H9 (cell line): ENCODE measurements at regions not wholly inside any gene's neighbourhood (a gene's known extent, or its start where the extent isn't known, plus 50 kb on each side); places are given as distances from the start of the nearest gene placed in this dataset.

Experiments
- DNase-seq: peaks from one replicate; pipeline ENCODE4 v3.0.0-alpha.2; 2017
- H2AFZ ChIP-seq: one replicate; pipeline ENCODE4 v1.6.1; 2013; ENCODE audit warnings: mild to moderate bottlenecking, low read length, control low read depth, moderate library complexity
- H2AK5ac ChIP-seq: 2 replicates; pipeline ENCODE4 v1.6.1; 2013; ENCODE audit warnings: low read length, control low read depth, mixed read lengths; ENCODE audit not compliant: insufficient read length
- H2BK120ac ChIP-seq: one replicate; pipeline ENCODE4 v1.6.1; 2013; ENCODE audit warnings: low read depth, mild to moderate bottlenecking, low read length, control low read depth, inconsistent platforms; ENCODE audit not compliant: poor library complexity, severe bottlenecking
- H2BK12ac ChIP-seq: 2 replicates; pipeline ENCODE4 v1.6.1; 2013; ENCODE audit warnings: low read length, control low read depth, mixed read lengths, low read depth; ENCODE audit not compliant: insufficient read length
- H2BK15ac ChIP-seq: 2 replicates; pipeline ENCODE4 v1.6.1; 2013; ENCODE audit warnings: low read depth, low read length, control low read depth
- H2BK20ac ChIP-seq: one replicate; pipeline ENCODE4 v1.6.1; 2013; ENCODE audit warnings: low read depth, mild to moderate bottlenecking, low read length, control low read depth, inconsistent platforms; ENCODE audit not compliant: poor library complexity, severe bottlenecking
- H2BK5ac ChIP-seq: 2 replicates; pipeline ENCODE4 v1.6.1; 2013; ENCODE audit warnings: low read length, control low read depth, mixed read lengths; ENCODE audit not compliant: insufficient read length
- H3K14ac ChIP-seq: 2 replicates; pipeline ENCODE4 v1.6.1; 2013; ENCODE audit warnings: low read length, control low read depth; ENCODE audit not compliant: insufficient read depth
- H3K18ac ChIP-seq: 2 replicates; pipeline ENCODE4 v1.6.1; 2013; ENCODE audit warnings: low read depth, mild to moderate bottlenecking, mixed read lengths, low read length, control low read depth; ENCODE audit not compliant: insufficient read length
- H3K23ac ChIP-seq: 2 replicates; pipeline ENCODE4 v1.6.1; 2013; ENCODE audit warnings: low read length, control low read depth, mixed read lengths, low read depth; ENCODE audit not compliant: insufficient read length
- H3K23me2 ChIP-seq: 2 replicates; pipeline ENCODE4 v1.6.1; 2013; ENCODE audit warnings: low read depth, mild to moderate bottlenecking, mixed read lengths, low read length, control low read depth; ENCODE audit not compliant: insufficient read length, poor library complexity, severe bottlenecking
- H3K27ac ChIP-seq: 2 replicates; pipeline ENCODE4 v1.5.1; 2013; ENCODE audit warnings: low read length, control low read depth, mixed read lengths, low read depth; ENCODE audit not compliant: insufficient read length
- H3K27me3 ChIP-seq: 2 replicates; pipeline ENCODE4 v1.6.1; 2013; ENCODE audit warnings: low read length, control low read depth, inconsistent platforms; ENCODE audit not compliant: insufficient read depth
- H3K4ac ChIP-seq: 2 replicates; pipeline ENCODE4 v1.6.1; 2013; ENCODE audit warnings: low read depth, mild to moderate bottlenecking, control low read depth, inconsistent platforms, low read length, moderate library complexity
- H3K4me1 ChIP-seq: 2 replicates; pipeline ENCODE4 v1.6.1; 2013; ENCODE audit warnings: low read length, control low read depth, inconsistent platforms; ENCODE audit not compliant: insufficient read depth
- H3K4me2 ChIP-seq: 2 replicates; pipeline ENCODE4 v1.6.1; 2013; ENCODE audit warnings: low read length, control low read depth, mixed read lengths; ENCODE audit not compliant: insufficient read length, insufficient read depth
- H3K56ac ChIP-seq: 2 replicates; pipeline ENCODE4 v1.6.1; 2013; ENCODE audit warnings: low read depth, mild to moderate bottlenecking, mixed read lengths, low read length, control low read depth; ENCODE audit not compliant: insufficient read length
- H3K79me1 ChIP-seq: 2 replicates; pipeline ENCODE4 v1.6.1; 2013; ENCODE audit warnings: low read depth, mild to moderate bottlenecking, moderate library complexity, low read length, control low read depth, inconsistent platforms; ENCODE audit not compliant: insufficient read depth, poor library complexity, severe bottlenecking
- H3K79me2 ChIP-seq: 2 replicates; pipeline ENCODE4 v1.6.1; 2013; ENCODE audit warnings: low read length, control low read depth, inconsistent platforms; ENCODE audit not compliant: insufficient read depth
- H3K9ac ChIP-seq: 2 replicates; pipeline ENCODE4 v1.6.1; 2013; ENCODE audit warnings: low read length, control low read depth, mixed read lengths; ENCODE audit not compliant: insufficient read length; ENCODE audit errors: extremely low read depth
- H3K9me3 ChIP-seq: one replicate; pipeline ENCODE4 v1.6.1; 2013; ENCODE audit warnings: low read depth, low read length, inconsistent platforms; ENCODE audit not compliant: control insufficient read depth
- H3T11ph ChIP-seq: one replicate; pipeline ENCODE4 v1.6.1; 2013; ENCODE audit warnings: mild to moderate bottlenecking, low read length, control low read depth, inconsistent platforms
- H4K20me1 ChIP-seq: one replicate; pipeline ENCODE4 v1.6.1; 2013; ENCODE audit not compliant: control insufficient read depth, insufficient read length, insufficient read depth
- H4K5ac ChIP-seq: 2 replicates; pipeline ENCODE4 v1.6.1; 2013; ENCODE audit warnings: low read depth, mild to moderate bottlenecking, mixed read lengths, low read length, control low read depth; ENCODE audit not compliant: insufficient read length
- H4K8ac ChIP-seq: replicated peaks from 2 replicates; pipeline ENCODE4 v1.6.1; 2013; ENCODE audit warnings: low read length, control low read depth, mixed read lengths, low read depth; ENCODE audit not compliant: insufficient read length
- H4K91ac ChIP-seq: 2 replicates; pipeline ENCODE4 v1.6.1; 2013; ENCODE audit warnings: low read depth, mild to moderate bottlenecking, moderate library complexity, mixed read lengths, low read length, control low read depth; ENCODE audit not compliant: insufficient read length
- H3K27ac Mint-ChIP-seq, 3 experiments: 2 replicates in 2 of 3; 3 replicates in 1 of 3; pipeline ENCODE4 v1.8.0; 2020 to 2021; ENCODE audit warnings: mixed read lengths in 3 of 3, mild to moderate bottlenecking in 1 of 3, moderate library complexity in 1 of 3
- H3K27me3 Mint-ChIP-seq: 2 replicates; pipeline ENCODE4 v1.8.0; 2021; ENCODE audit warnings: low read depth, mild to moderate bottlenecking, moderate library complexity, mixed read lengths
- H3K36me3 Mint-ChIP-seq, 3 experiments: 2 replicates in 2 of 3; 3 replicates in 1 of 3; pipeline ENCODE4 v1.8.0; 2020 to 2021; ENCODE audit warnings: low read depth in 3 of 3, mixed read lengths in 3 of 3; ENCODE audit not compliant: insufficient read depth in 1 of 3
- H3K4me1 Mint-ChIP-seq, 2 experiments: 2 replicates each; pipeline ENCODE4 v1.8.0; 2020; ENCODE audit warnings: mixed read lengths in 2 of 2
- H3K4me3 Mint-ChIP-seq, 2 experiments: 2 replicates in 1 of 2; 3 replicates in 1 of 2; pipeline ENCODE4 v1.8.0; 2020 to 2021; ENCODE audit warnings: mild to moderate bottlenecking in 2 of 2, mixed read lengths in 2 of 2, moderate library complexity in 1 of 2
- H3K9me3 Mint-ChIP-seq, 2 experiments: 2 replicates in 1 of 2; 3 replicates in 1 of 2; pipeline ENCODE4 v1.8.0; 2020; ENCODE audit warnings: mild to moderate bottlenecking in 2 of 2, mixed read lengths in 2 of 2, moderate library complexity in 1 of 2
- WGBS: extraction: QIAGEN DNeasy Blood & Tissue Kit; methylation state at CpG from one replicate; pipeline ENCODE4 v1.1.7; 2013; ENCODE audit warnings: missing lambda C conversion rate, low lambda C conversion rate, mixed read lengths; ENCODE audit not compliant: insufficient read length; ENCODE audit errors: extremely low coverage; 5-methylcytosine and 5-hydroxymethylcytosine counted together
- TF ChIP-seq, protein P1 (sequence below): fragments of 200-600 bp; sonication (generic); conservative IDR thresholded peaks from 3 replicates; pipeline ENCODE4 v1.8.0; 2021; ENCODE audit warnings: antibody characterized with exemption, mild to moderate bottlenecking

DNA sequence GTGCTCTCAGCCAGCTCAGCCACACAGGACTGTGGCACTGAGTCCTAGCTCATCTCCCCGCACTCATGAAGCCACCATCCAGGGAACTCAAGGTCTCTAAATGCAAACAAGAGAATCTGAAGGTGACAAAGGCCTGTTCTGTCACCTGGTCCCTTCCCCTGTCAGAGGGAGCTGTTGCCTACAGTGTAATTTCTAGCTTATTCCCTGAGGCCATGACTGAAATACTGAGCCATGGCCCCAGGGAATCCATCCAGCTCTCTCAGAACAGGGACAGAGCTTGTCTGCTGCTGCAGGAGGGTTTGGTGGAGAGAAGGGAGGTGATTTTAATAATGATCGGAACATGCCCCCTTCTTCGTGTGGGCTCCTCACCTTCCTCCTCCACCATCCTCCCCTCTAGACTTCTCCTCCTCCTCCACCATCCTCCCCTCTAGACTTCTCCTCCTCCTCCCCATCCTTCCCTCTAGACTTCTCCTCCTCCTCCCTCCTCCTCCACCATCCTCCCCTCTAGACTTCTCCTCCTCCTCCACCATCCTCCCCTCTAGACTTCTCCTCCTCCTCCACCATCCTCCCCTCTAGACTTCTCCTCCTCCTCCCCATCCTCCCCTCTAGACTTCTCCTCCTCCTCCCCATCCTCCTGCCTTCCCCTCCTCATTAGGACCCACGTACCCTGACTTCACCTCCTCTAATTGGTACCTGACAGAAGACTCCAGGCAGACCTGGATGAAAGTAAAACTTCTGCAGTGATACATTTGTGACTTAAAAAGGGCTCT lies 338.0 kb upstream of the MKI67 start:
- H3K27ac Mint-ChIP-seq, result no peak overlapping the region
- no peak overlapping the region for H3K56ac ChIP-seq
- peak; percentile 35 for DNase-seq
- no peaks in the 10 kb centered on the region for H3K27me3 ChIP-seq
- no CpG with 5 or more reads among the region's 4 CpGs for WGBS
- H4K5ac ChIP-seq, result no peak overlapping the region
- H2BK20ac ChIP-seq, result no peak overlapping the region
- H2BK5ac ChIP-seq, result no peak overlapping the region
- no peak overlapping the region for H2BK12ac ChIP-seq
- peaks cover 5 to 6% of the 10 kb centered on the region in 2 experiments; a peak in 2 of 5 replicates for H3K9me3 Mint-ChIP-seq
- no peak overlapping the region for H2BK15ac ChIP-seq
- H3K9me3 ChIP-seq, result no peaks in the 10 kb centered on the region
- H3K4me1 Mint-ChIP-seq, result peaks cover 4 to 11% of the 10 kb centered on the region in 2 experiments
- H2AK5ac ChIP-seq, result no peak overlapping the region
- H3K14ac ChIP-seq, result no peak overlapping the region
- H4K20me1 ChIP-seq, result no peaks in the 10 kb centered on the region
- no peaks in the 10 kb centered on the region for H3K4me1 ChIP-seq
- H3K79me2 ChIP-seq, result no peaks in the 10 kb centered on the region
- no peak overlapping the region for H3K4me3 Mint-ChIP-seq
- H3K4ac ChIP-seq, result no peak overlapping the region
- H3K23ac ChIP-seq, result no peak overlapping the region
- no peak overlapping the region for H4K8ac ChIP-seq
- H4K91ac ChIP-seq, result no peak overlapping the region
- H2BK120ac ChIP-seq, result no peak overlapping the region
- no peaks in the 10 kb centered on the region for H3K79me1 ChIP-seq
- no peak overlapping the region for H2AFZ ChIP-seq
- H3K27ac ChIP-seq, result no peak overlapping the region
- H3K23me2 ChIP-seq, result no peaks in the 10 kb centered on the region
- no peak overlapping the region for H3K9ac ChIP-seq
- no peaks in the 10 kb centered on the region for H3K36me3 Mint-ChIP-seq
- no peak overlapping the region for H3T11ph ChIP-seq
- H3K27me3 Mint-ChIP-seq, result peaks cover under 1% of the 10 kb centered on the region
- TF ChIP-seq, protein P1, sequence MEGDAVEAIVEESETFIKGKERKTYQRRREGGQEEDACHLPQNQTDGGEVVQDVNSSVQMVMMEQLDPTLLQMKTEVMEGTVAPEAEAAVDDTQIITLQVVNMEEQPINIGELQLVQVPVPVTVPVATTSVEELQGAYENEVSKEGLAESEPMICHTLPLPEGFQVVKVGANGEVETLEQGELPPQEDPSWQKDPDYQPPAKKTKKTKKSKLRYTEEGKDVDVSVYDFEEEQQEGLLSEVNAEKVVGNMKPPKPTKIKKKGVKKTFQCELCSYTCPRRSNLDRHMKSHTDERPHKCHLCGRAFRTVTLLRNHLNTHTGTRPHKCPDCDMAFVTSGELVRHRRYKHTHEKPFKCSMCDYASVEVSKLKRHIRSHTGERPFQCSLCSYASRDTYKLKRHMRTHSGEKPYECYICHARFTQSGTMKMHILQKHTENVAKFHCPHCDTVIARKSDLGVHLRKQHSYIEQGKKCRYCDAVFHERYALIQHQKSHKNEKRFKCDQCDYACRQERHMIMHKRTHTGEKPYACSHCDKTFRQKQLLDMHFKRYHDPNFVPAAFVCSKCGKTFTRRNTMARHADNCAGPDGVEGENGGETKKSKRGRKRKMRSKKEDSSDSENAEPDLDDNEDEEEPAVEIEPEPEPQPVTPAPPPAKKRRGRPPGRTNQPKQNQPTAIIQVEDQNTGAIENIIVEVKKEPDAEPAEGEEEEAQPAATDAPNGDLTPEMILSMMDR, result no peak
- H3K18ac ChIP-seq, result no peak overlapping the region
- no peak overlapping the region for H3K4me2 ChIP-seq
